Epithelial cell of proximal tubule (primary cell): ENCODE measurements at regions not wholly inside any gene's neighbourhood (a gene's known extent, or its start where the extent isn't known, plus 50 kb on each side); places are given as distances from the start of the nearest gene placed in this dataset.
"Not testable (repeated sequence)": the region's sequence is repeated elsewhere in the genome, so short reads cannot be mapped to it uniquely, and the experiment has no call there.

Experiments used
- DNase-seq: peaks from one replicate; pipeline ENCODE4 v3.0.0-alpha.2; 2011; ENCODE audit warnings: low read depth
- H3K4me3 ChIP-seq: 2 replicates; pipeline ENCODE4 v1.5.1; 2011; ENCODE audit warnings: low read depth, mild to moderate bottlenecking, low read length
- CTCF ChIP-seq: conservative IDR thresholded peaks from 2 replicates; pipeline ENCODE4 v1.5.1; 2012; ENCODE audit warnings: low read depth, mild to moderate bottlenecking, low read length

- no peak for TF ChIP-seq CTCF
- no peak for DNase-seq
- H3K4me3 ChIP-seq: no peak overlapping the region
Observed at GRCh38 chr22:47495110-47495509, 732.7 kb downstream of the TBC1D22A start.

GRCh38 chr22:47488131-47488530 is 725.7 kb downstream of the TBC1D22A start:
- H3K4me3 ChIP-seq, DNase-seq: not testable (repeated sequence)

DNA sequence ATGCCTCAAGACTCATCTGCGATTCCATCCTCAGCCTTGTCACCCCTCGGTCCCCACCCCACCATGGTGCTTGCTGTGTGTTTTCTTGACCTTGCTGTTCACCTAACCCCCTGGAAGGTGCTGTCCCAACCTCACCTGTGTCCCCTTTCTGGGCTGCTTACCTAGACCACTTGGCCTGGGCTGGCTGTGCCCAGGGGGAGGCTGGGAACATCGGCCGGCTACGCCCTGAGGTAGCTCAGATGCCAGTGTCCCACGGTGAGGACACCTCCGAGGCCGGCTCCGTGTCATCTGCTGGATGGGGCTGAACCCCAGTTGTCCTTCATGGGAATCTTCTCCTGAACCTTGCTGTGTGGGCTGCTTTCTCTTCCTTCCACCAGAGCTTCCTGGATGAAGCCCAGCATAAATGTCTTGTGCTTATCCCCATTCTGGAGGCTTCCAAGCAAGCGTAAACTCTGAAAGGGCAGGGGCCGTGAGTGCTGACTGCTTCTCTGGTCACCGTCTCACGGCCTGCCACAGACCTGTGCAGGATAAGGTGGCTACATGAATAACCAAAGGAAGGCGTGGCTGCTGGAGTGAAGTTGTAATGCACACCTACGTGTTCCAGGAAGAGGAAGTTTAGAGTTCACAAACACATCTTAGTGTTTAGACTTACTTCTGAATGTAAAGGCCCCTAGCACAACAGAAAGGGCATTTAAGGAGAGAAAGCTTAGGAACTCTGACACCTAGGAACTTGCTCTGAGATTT is 724.3 kb downstream of the TBC1D22A start:
- no peak for DNase-seq
- no peak for TF ChIP-seq CTCF
- H3K4me3 ChIP-seq: no peak overlapping the region

DNA sequence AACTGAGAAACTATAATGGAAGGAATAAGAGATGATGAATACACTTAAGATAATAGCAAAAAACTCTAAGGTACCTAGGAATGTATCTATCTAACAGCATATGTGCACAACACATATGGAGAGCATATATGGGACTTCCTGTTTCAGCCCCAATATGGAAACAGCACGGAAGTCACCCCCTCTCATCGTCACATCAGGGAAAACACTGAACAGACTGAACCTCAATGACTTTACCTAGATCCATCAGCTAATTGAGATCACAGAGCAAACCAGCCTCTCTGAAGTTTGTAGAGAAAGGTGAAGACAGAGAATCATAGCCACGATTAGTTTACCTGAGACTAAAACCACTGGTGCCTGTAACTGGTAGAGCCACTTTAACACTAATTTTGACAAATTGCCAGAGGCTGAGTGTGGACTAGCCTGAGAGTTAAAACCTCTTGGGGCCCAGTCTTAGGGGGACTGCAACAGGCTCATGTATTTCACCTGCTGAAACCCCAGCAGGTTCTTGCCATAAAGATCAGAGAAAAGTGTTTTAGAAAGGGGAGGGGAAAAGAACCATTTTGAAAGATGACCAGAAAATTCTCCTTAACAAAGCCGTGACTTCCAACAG is 722.6 kb downstream of the TBC1D22A start:
- no peak for TF ChIP-seq CTCF
- no peak overlapping the region for H3K4me3 ChIP-seq
- DNase-seq: no peak

- no peak overlapping the region for H3K4me3 ChIP-seq
- TF ChIP-seq CTCF: no peak
- DNase-seq: no peak
Observed at GRCh38 chr22:47476231-47476630, 713.8 kb downstream of the TBC1D22A start.

DNA sequence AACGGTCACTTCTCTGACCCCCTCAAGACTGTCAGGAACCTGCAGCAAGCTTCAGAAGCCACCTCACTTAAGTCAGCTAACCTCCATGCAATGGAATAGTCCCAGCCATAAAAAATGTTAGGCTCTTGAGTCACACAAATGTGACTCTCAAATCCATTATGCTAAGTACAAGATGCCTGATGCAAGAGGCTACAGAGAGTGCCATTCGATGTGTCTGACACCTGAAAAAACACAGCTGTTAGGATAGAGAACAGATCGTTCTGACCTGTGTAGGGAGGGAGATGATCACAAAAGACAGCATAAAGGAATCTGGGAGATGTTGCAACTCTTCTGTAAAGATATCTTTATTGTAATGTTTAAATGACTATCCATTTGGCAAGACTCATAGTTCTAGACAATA is 712.4 kb downstream of the TBC1D22A start:
- DNase-seq: no peak
- H3K4me3 ChIP-seq: no peak overlapping the region
- TF ChIP-seq CTCF: no peak

GRCh38 chr22:47474464-47474863 is 712.0 kb downstream of the TBC1D22A start:
- TF ChIP-seq CTCF: no peak
- no peak overlapping the region for H3K4me3 ChIP-seq
- no peak for DNase-seq
